Thymus (tissue), 11 donors: ENCODE measurements at regions not wholly inside any gene's neighbourhood (a gene's known extent, or its start where the extent isn't known, plus 50 kb on each side); places are given as distances from the start of the nearest gene placed in this dataset.

Source experiments
- DNase-seq, 9 donors: peaks; one replicate each; pipeline ENCODE4 v3.0.0-alpha.2; 2013; ENCODE audit warnings: low spot score in 9 of 9, low read depth in 6 of 9, missing footprints in 1 of 9
- H3K27ac ChIP-seq, 2 donors: one replicate each; pipeline ENCODE4 v1.5.1; 2013; ENCODE audit warnings: control low read depth in 1 of 2, low read depth in 1 of 2, low read length in 1 of 2, mild to moderate bottlenecking in 1 of 2, moderate library complexity in 1 of 2
- H3K27me3 ChIP-seq, 2 donors: one replicate each; pipeline ENCODE4 v1.5.1; 2013; ENCODE audit warnings: low read length in 1 of 2; ENCODE audit not compliant: control insufficient read depth in 2 of 2, insufficient read depth in 1 of 2
- H3K36me3 ChIP-seq, 2 donors: one replicate each; pipeline ENCODE4 v1.5.1; 2013; ENCODE audit warnings: low read length in 1 of 2, mild to moderate bottlenecking in 1 of 2, moderate library complexity in 1 of 2; ENCODE audit not compliant: control insufficient read depth in 2 of 2, insufficient read depth in 2 of 2
- H3K4me1 ChIP-seq, 2 donors: one replicate each; pipeline ENCODE4 v1.5.1; 2013; ENCODE audit warnings: low read length in 2 of 2; ENCODE audit not compliant: control insufficient read depth in 2 of 2, insufficient read depth in 2 of 2
- H3K4me3 ChIP-seq, 2 donors: one replicate each; pipeline ENCODE4 v1.5.1; 2013; ENCODE audit warnings: low read length in 2 of 2, control low read depth in 1 of 2, mild to moderate bottlenecking in 1 of 2
- H3K9me3 ChIP-seq, 2 donors: one replicate each; pipeline ENCODE4 v1.5.1; 2013; ENCODE audit warnings: low read length in 1 of 2, mild to moderate bottlenecking in 1 of 2; ENCODE audit not compliant: control insufficient read depth in 2 of 2, insufficient read depth in 1 of 2
- WGBS: extraction: QIAGEN DNeasy Blood & Tissue Kit; methylation state at CpG from one replicate; pipeline ENCODE4 v1.1.7; 2013; 5-methylcytosine and 5-hydroxymethylcytosine counted together
- donor health status: healthy.

- DNase-seq: no peak
- no peaks in the 10 kb centered on the region for H3K4me1 ChIP-seq
- H3K36me3 ChIP-seq: peaks cover 0 to 4% of the 10 kb centered on the region in 2 donors
- no peak overlapping the region for H3K27ac ChIP-seq
- no peaks in the 10 kb centered on the region for H3K9me3 ChIP-seq
- 97% methylated on average over 3 of the region's 3 CpGs for WGBS
- no peaks in the 10 kb centered on the region for H3K27me3 ChIP-seq
- H3K4me3 ChIP-seq: no peak overlapping the region
These were observed 224.9 kb downstream of the TANC2 start for GRCh38 chr17:63190821-63191370.

GRCh38 chr17:63191610-63192009 lies 225.6 kb downstream of the TANC2 start:
- DNase-seq: no peak
- WGBS: 95% methylated on average over 8 of the region's 8 CpGs
- H3K9me3 ChIP-seq: no peaks in the 10 kb centered on the region
- peaks cover 0 to 4% of the 10 kb centered on the region in 2 donors for H3K36me3 ChIP-seq
- H3K27me3 ChIP-seq: no peaks in the 10 kb centered on the region
- H3K4me3 ChIP-seq: no peak overlapping the region
- no peak overlapping the region for H3K27ac ChIP-seq
- no peaks in the 10 kb centered on the region for H3K4me1 ChIP-seq

DNA sequence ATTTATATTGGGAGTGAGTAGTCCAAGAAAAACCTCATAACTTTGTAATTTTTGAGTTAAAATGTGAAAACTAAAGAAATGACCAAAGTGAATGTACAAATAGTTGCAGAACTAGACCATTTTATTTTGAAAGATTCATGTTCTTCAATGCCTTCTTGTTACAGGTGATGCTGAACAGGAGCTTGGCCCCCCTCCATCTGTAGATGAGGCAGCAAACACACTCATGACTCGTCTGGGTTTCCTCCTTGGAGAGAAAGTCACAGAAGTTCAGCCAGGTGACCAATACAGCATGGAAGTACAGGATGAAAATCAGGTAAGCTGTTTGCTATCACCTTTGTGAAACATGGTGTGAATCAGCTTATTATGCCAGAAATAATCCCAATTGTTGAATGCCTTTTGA lies 227.8 kb downstream of the TANC2 start:
- Histone ChIP-seq H3K27me3 (no peaks in the 10 kb centered on the region), H3K4me3 (no peak overlapping the region), H3K9me3 (no peaks in the 10 kb centered on the region), H3K27ac (no peak overlapping the region), H3K4me1 (no peaks in the 10 kb centered on the region), H3K36me3 (peaks cover 0 to 4% of the 10 kb centered on the region in 2 donors)
- WGBS: 89% methylated on average over 1 of the region's 1 CpG
- DNase-seq: no peak

DNA sequence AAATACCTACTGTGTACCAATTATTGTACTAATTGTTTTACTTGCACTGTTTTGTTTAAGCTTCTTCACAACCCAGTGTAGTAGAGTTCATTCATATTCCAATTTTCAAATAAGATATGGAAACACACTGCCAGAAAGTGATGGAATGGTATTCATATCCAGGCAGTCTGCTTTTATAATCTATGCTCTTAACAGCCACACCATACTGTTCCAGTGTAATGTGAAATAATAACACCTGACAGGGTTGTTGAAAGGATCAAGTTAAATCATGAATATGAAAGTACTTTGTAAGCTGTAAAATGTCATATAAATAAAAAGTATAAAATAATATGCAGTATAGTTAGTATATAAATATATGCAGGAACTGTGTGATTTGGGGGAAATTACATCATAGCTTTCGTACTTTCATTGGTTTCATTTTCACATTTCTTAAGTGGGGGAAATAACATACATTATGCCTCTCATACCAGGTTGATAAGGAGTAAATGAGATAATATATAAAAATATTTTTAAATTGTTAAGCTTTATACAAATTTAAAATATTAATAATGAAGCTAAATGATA lies 230.8 kb downstream of the TANC2 start:
- Histone ChIP-seq H3K36me3 (peaks cover 0 to 4% of the 10 kb centered on the region in 2 donors), H3K4me1 (no peaks in the 10 kb centered on the region), H3K27me3 (no peaks in the 10 kb centered on the region), H3K27ac (no peak overlapping the region), H3K4me3 (no peak overlapping the region), H3K9me3 (no peaks in the 10 kb centered on the region)
- 63% methylated on average over 1 of the region's 1 CpG for WGBS
- DNase-seq: peak in 1 of 9 donors; percentile 7

GRCh38 chr17:63203652-63204051 lies 237.6 kb downstream of the TANC2 start:
- 99% methylated on average over 2 of the region's 2 CpGs for whole genome bisulfite sequencing
- H3K36me3 ChIP-seq: no peaks in the 10 kb centered on the region

DNA sequence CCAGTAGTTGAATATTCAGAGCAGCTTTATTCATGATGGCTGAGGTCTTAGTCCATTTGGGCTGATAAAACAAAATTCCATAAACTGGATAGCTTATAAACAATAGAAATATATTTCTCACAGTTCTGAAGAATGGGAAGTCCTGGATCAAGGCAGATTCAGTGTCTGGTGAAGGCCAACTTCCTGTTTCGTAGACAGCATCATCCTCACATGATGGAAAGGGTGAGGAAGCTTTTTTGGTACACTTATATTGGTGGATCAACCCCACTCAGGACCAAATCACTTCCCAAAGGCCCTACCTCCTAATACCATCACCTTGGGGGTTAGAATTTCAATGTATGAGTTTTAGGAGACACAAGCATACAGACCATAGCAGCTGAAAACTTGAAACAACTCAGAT lies 224.2 kb downstream of the CYB561 start:
- H3K4me3 ChIP-seq: no peak overlapping the region
- no peak for DNase-seq
- H3K9me3 ChIP-seq: no peaks in the 10 kb centered on the region
- H3K36me3 ChIP-seq: no peaks in the 10 kb centered on the region
- 97% methylated on average over 1 of the region's 1 CpG for WGBS
- H3K27me3 ChIP-seq: no peaks in the 10 kb centered on the region
- no peaks in the 10 kb centered on the region for H3K4me1 ChIP-seq
- H3K27ac ChIP-seq: no peak overlapping the region

More at GRCh38 chr17:63203652-63204051, 237.6 kb downstream of the TANC2 start:
- no peaks in the 10 kb centered on the region for H3K9me3 ChIP-seq
- H3K4me3 ChIP-seq: no peak overlapping the region
- no peak overlapping the region for H3K27ac ChIP-seq
- H3K27me3 ChIP-seq: no peaks in the 10 kb centered on the region
- no peak for DNase-seq
- H3K4me1 ChIP-seq: no peaks in the 10 kb centered on the region

GRCh38 chr17:63222655-63223054 lies 223.5 kb downstream of the CYB561 start:
- H3K36me3 ChIP-seq: no peaks in the 10 kb centered on the region
- DNase-seq: no peak
- 100% methylated on average over 1 of the region's 1 CpG for WGBS
- no peak overlapping the region for H3K4me3 ChIP-seq
- H3K27me3 ChIP-seq: no peaks in the 10 kb centered on the region
- no peaks in the 10 kb centered on the region for H3K9me3 ChIP-seq
- no peaks in the 10 kb centered on the region for H3K4me1 ChIP-seq
- no peak overlapping the region for H3K27ac ChIP-seq

GRCh38 chr17:63223212-63223911 lies 222.7 kb downstream of the CYB561 start:
- WGBS: 96% methylated on average over 7 of the region's 7 CpGs
- no peak for DNase-seq
- no peak overlapping the region for H3K4me3 ChIP-seq
- H3K36me3 ChIP-seq: no peaks in the 10 kb centered on the region
- no peak overlapping the region for H3K27ac ChIP-seq
- H3K4me1 ChIP-seq: no peaks in the 10 kb centered on the region
- no peaks in the 10 kb centered on the region for H3K9me3 ChIP-seq
- H3K27me3 ChIP-seq: no peaks in the 10 kb centered on the region

GRCh38 chr17:63224644-63225043 lies 221.5 kb downstream of the CYB561 start:
- no peak for DNase-seq
- Histone ChIP-seq H3K4me1 (no peaks in the 10 kb centered on the region), H3K9me3 (no peaks in the 10 kb centered on the region), H3K4me3 (no peak overlapping the region), H3K36me3 (no peaks in the 10 kb centered on the region), H3K27ac (no peak overlapping the region), H3K27me3 (no peaks in the 10 kb centered on the region)
